ENCODE measurements at regions not wholly inside any gene's neighbourhood (a gene's known extent, or its start where the extent isn't known, plus 50 kb on each side); places are given as distances from the start of the nearest gene placed in this dataset.

DNA sequence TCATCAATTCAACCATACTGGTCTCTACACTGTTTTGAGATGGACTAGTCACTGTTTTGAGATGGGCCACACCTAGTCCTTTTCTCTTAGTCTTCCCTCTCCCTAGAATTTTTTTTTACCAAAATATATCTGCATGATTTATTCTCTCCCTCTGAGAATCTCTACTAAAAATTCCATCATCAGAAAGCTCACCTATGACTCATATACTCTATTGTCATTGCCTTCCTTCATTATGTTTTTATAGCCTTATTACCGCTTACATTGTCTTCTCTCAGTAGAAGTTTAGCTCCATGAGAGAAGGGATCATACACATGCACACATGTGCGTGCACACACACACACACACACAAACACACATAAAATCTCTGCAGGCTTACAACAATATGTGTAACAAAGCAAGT lies 303.6 kb downstream of the PCDH10 start:
- peaks cover 0 to 25% (median 7%) of the 10 kb centered on the region in 7 donors for H3K9me3 Mint-ChIP-seq
- Histone ChIP-seq H3K9me3 (ENCODE audit: control insufficient read depth in 2 of 2, low read length in 2 of 2) (peaks cover 0 to 4% of the 10 kb centered on the region in 2 experiments), H3K4me1 (ENCODE audit: control insufficient read depth, insufficient read depth, low read length, poor library complexity, severe bottlenecking) (no peaks in the 10 kb centered on the region), H3K4me3 (ENCODE audit: low read depth, low read length) (no peak overlapping the region), H3K27ac (ENCODE audit: insufficient read depth, low read length, poor library complexity, severe bottlenecking) (no peak overlapping the region), H3K36me3 (ENCODE audit: control insufficient read depth, insufficient read depth, low read length) (no peaks in the 10 kb centered on the region), H3K27me3 (ENCODE audit: control insufficient read depth, insufficient read depth, low read length) (no peaks in the 10 kb centered on the region)
- H3K27me3 Mint-ChIP-seq = no peaks in the 10 kb centered on the region
- DNase-seq (no peak), ATAC-seq (ENCODE audit: low read depth in 2 of 2) (no peak)
- H3K36me3 Mint-ChIP-seq = no peaks in the 10 kb centered on the region
- no peaks in the 10 kb centered on the region for H3K4me1 Mint-ChIP-seq
- H3K27ac Mint-ChIP-seq = no peak overlapping the region
- H3K4me3 Mint-ChIP-seq = no peak overlapping the region

DNA sequence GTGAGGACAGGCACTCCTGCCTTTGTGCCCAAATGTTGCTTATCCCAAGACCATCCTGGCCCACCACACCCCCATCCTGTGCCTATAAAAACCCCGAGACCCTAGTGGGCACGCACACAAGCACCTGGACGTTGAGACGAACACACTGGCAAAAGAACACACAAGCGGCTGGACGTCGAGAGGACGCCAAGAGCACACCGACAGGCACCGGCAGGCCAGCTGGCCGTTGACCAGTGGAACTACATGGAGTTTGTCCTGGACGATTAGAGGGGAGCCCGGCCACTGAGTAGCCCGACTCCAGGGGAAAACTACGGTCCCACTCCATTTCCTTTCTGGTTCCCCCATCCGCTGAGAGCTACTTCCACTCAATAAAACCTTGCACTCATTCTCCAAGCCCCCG lies 301.7 kb downstream of the PCDH10 start:
- Histone ChIP-seq H3K4me3 (ENCODE audit: low read depth, low read length) (no peak overlapping the region), H3K27me3 (ENCODE audit: control insufficient read depth, insufficient read depth, low read length) (no peaks in the 10 kb centered on the region), H3K27ac (ENCODE audit: insufficient read depth, low read length, poor library complexity, severe bottlenecking) (no peak overlapping the region), H3K9me3 (ENCODE audit: control insufficient read depth in 2 of 2, low read length in 2 of 2) (no peaks in the 10 kb centered on the region), H3K36me3 (ENCODE audit: control insufficient read depth, insufficient read depth, low read length) (no peaks in the 10 kb centered on the region), H3K4me1 (ENCODE audit: control insufficient read depth, insufficient read depth, low read length, poor library complexity, severe bottlenecking) (no peaks in the 10 kb centered on the region)
- ATAC-seq (ENCODE audit: low read depth in 2 of 2) = no peak
- DNase-seq = no peak
- Mint-ChIP-seq H3K4me1 (no peaks in the 10 kb centered on the region), H3K36me3 (no peaks in the 10 kb centered on the region), H3K4me3 (no peak overlapping the region), H3K27ac (no peak overlapping the region), H3K27me3 (no peaks in the 10 kb centered on the region), H3K9me3 (peaks cover 2 to 32% (median 5%) of the 10 kb centered on the region in 7 donors)

DNA sequence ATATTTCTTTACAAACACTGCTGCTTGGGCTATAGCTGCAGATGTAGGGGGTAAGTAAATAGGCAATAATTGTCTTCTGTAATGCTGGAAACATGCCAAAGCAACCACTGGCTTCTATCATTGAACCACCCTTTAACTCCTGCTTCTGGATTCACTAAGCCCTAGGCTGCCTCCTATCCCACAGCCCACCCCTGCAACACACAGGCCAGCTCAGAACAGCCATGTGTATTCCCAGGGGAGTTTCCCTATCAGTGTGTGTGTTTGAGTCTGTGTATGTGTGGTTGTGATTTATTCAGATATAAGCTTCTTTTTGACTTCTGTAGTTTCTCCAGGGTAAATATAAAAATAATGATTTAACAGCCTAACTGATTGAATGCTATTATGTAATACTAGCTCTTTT lies 291.3 kb downstream of the PCDH10 start:
- H3K4me3 Mint-ChIP-seq = no peak overlapping the region
- no peaks in the 10 kb centered on the region for H3K4me1 Mint-ChIP-seq
- DNase-seq (no peak), ATAC-seq (ENCODE audit: low read depth in 2 of 2) (no peak)
- H3K4me1 ChIP-seq (ENCODE audit: control insufficient read depth, insufficient read depth, low read length, poor library complexity, severe bottlenecking) = no peaks in the 10 kb centered on the region
- H3K27ac ChIP-seq (ENCODE audit: insufficient read depth, low read length, poor library complexity, severe bottlenecking) = no peak overlapping the region
- peaks cover 0 to 14% (median 8%) of the 10 kb centered on the region in 7 donors for H3K9me3 Mint-ChIP-seq
- no peak overlapping the region for H3K4me3 ChIP-seq (ENCODE audit: low read depth, low read length)
- H3K36me3 Mint-ChIP-seq = no peaks in the 10 kb centered on the region
- no peaks in the 10 kb centered on the region for H3K36me3 ChIP-seq (ENCODE audit: control insufficient read depth, insufficient read depth, low read length)
- H3K27me3 Mint-ChIP-seq = no peaks in the 10 kb centered on the region
- no peak overlapping the region for H3K27ac Mint-ChIP-seq
- no peaks in the 10 kb centered on the region for H3K9me3 ChIP-seq (ENCODE audit: control insufficient read depth in 2 of 2, low read length in 2 of 2)
- no peaks in the 10 kb centered on the region for H3K27me3 ChIP-seq (ENCODE audit: control insufficient read depth, insufficient read depth, low read length)

DNA sequence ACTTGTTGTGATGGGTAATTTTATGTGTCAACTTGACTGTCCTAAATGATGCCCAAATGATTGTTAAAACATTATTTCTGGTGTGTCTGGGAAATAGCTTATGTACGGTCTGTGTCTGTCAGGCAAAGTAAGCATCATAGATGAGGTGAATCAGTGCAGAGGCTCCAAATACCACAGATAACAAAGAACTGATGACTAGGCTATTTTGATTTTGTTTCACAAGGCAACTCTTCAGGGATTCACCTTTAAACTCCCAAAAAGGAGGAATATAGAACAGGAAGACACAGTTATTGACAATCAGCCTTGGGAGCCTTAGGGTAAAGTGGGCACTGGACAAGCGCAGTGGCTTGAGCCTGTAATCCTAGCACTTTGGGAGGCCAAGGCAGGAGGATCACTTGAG lies 290.7 kb downstream of the PCDH10 start:
- Mint-ChIP-seq H3K9me3 (peaks cover 0 to 14% (median 8%) of the 10 kb centered on the region in 7 donors), H3K27ac (no peak overlapping the region), H3K4me1 (no peaks in the 10 kb centered on the region), H3K27me3 (no peaks in the 10 kb centered on the region), H3K4me3 (no peak overlapping the region), H3K36me3 (no peaks in the 10 kb centered on the region)
- Histone ChIP-seq H3K27me3 (ENCODE audit: control insufficient read depth, insufficient read depth, low read length) (no peaks in the 10 kb centered on the region), H3K27ac (ENCODE audit: insufficient read depth, low read length, poor library complexity, severe bottlenecking) (no peak overlapping the region), H3K9me3 (ENCODE audit: control insufficient read depth in 2 of 2, low read length in 2 of 2) (no peaks in the 10 kb centered on the region), H3K36me3 (ENCODE audit: control insufficient read depth, insufficient read depth, low read length) (no peaks in the 10 kb centered on the region), H3K4me3 (ENCODE audit: low read depth, low read length) (no peak overlapping the region), H3K4me1 (ENCODE audit: control insufficient read depth, insufficient read depth, low read length, poor library complexity, severe bottlenecking) (no peaks in the 10 kb centered on the region)
- ATAC-seq (ENCODE audit: low read depth in 2 of 2) = no peak
- no peak for DNase-seq

DNA sequence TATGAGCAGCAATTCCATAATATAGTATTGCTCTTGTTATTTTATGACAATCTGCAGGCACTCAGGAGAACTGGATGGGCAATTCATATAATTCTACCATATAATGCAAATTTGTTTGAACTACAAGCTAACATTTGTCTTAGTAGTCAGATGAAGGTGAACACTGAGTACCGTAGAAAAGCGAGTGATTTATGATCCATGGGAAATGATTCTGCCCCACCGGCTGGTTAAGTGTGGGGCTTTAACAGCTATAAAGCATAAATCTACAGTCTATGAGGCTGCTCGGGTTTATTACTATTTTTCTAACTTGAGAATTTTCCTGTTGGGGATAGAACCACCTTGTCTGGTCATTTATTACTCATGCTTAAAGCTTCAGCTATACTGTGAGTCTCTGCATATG lies 275.5 kb downstream of the PCDH10 start:
- H3K36me3 Mint-ChIP-seq = no peaks in the 10 kb centered on the region
- H3K27ac Mint-ChIP-seq = no peak overlapping the region
- Histone ChIP-seq H3K4me1 (ENCODE audit: control insufficient read depth, insufficient read depth, low read length, poor library complexity, severe bottlenecking) (no peaks in the 10 kb centered on the region), H3K36me3 (ENCODE audit: control insufficient read depth, insufficient read depth, low read length) (no peaks in the 10 kb centered on the region), H3K27me3 (ENCODE audit: control insufficient read depth, insufficient read depth, low read length) (no peaks in the 10 kb centered on the region), H3K9me3 (ENCODE audit: control insufficient read depth in 2 of 2, low read length in 2 of 2) (peaks cover 0 to 4% of the 10 kb centered on the region in 2 experiments), H3K27ac (ENCODE audit: insufficient read depth, low read length, poor library complexity, severe bottlenecking) (no peak overlapping the region), H3K4me3 (ENCODE audit: low read depth, low read length) (no peak overlapping the region)
- DNase-seq (no peak), ATAC-seq (ENCODE audit: low read depth in 2 of 2) (no peak)
- H3K4me1 Mint-ChIP-seq = no peaks in the 10 kb centered on the region
- no peaks in the 10 kb centered on the region for H3K27me3 Mint-ChIP-seq
- H3K9me3 Mint-ChIP-seq = peaks cover 0 to 15% (median 3%) of the 10 kb centered on the region in 7 donors
- no peak overlapping the region for H3K4me3 Mint-ChIP-seq

DNA sequence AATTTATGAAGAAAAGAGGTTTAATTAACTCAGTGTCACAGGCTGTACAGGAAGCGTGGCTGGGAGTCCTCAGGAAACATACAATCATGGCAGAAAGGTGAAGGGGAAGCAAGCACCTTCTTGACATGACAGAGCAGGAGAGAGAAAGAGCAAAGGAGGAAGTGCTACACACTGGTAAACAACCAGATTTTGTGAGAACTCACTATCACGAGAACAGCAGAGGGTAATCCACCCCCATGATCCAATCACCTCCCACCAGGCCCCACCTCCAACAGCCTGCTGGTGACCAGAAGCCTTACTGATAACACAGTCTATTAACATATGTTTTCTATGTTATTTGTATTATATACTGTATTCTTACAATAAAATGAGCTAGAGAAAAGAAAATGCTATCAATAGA lies 254.8 kb downstream of the PCDH10 start:
- Histone ChIP-seq H3K9me3 (ENCODE audit: control insufficient read depth in 2 of 2, low read length in 2 of 2) (peaks cover 6 to 7% of the 10 kb centered on the region in 2 experiments), H3K4me1 (ENCODE audit: control insufficient read depth, insufficient read depth, low read length, poor library complexity, severe bottlenecking) (no peaks in the 10 kb centered on the region), H3K27me3 (ENCODE audit: control insufficient read depth, insufficient read depth, low read length) (no peaks in the 10 kb centered on the region), H3K27ac (ENCODE audit: insufficient read depth, low read length, poor library complexity, severe bottlenecking) (no peak overlapping the region), H3K4me3 (ENCODE audit: low read depth, low read length) (no peak overlapping the region), H3K36me3 (ENCODE audit: control insufficient read depth, insufficient read depth, low read length) (no peaks in the 10 kb centered on the region)
- no peaks in the 10 kb centered on the region for H3K4me1 Mint-ChIP-seq
- no peak overlapping the region for H3K27ac Mint-ChIP-seq
- H3K4me3 Mint-ChIP-seq = no peak overlapping the region
- H3K36me3 Mint-ChIP-seq = no peaks in the 10 kb centered on the region
- DNase-seq (no peak), ATAC-seq (ENCODE audit: low read depth in 2 of 2) (no peak)
- H3K9me3 Mint-ChIP-seq = peaks cover 1 to 29% (median 9%) of the 10 kb centered on the region in 7 donors
- no peaks in the 10 kb centered on the region for H3K27me3 Mint-ChIP-seq

DNA sequence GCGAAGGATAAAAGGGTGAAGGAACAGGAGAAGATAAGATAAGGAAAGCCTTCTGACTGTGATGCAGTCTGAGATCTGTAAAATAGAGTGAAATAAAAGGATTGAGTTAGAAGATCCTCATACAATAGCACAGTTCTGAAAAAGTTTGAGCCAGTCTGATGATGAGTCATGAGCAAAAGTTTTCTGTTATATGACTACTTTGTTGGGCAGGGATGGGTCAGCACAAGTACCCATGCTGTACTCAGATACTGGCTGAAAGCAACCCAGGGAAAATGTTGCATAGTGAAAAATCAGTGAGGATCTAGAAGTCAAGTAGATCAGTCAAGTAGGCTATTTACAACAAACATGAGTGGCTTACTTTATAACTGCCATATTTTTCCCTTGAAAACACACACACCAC lies 253.5 kb downstream of the PCDH10 start:
- no peak overlapping the region for H3K27ac ChIP-seq (ENCODE audit: insufficient read depth, low read length, poor library complexity, severe bottlenecking)
- H3K4me1 ChIP-seq (ENCODE audit: control insufficient read depth, insufficient read depth, low read length, poor library complexity, severe bottlenecking) = no peaks in the 10 kb centered on the region
- no peak overlapping the region for H3K4me3 Mint-ChIP-seq
- H3K27me3 ChIP-seq (ENCODE audit: control insufficient read depth, insufficient read depth, low read length) = no peaks in the 10 kb centered on the region
- no peaks in the 10 kb centered on the region for H3K36me3 ChIP-seq (ENCODE audit: control insufficient read depth, insufficient read depth, low read length)
- ATAC-seq (ENCODE audit: low read depth in 2 of 2) = no peak
- H3K4me1 Mint-ChIP-seq = no peaks in the 10 kb centered on the region
- peaks cover 1 to 33% (median 9%) of the 10 kb centered on the region in 7 donors for H3K9me3 Mint-ChIP-seq
- H3K9me3 ChIP-seq (ENCODE audit: control insufficient read depth in 2 of 2, low read length in 2 of 2) = peaks cover 6 to 7% of the 10 kb centered on the region in 2 experiments
- DNase-seq = no peak
- H3K36me3 Mint-ChIP-seq = no peaks in the 10 kb centered on the region
- no peak overlapping the region for H3K27ac Mint-ChIP-seq
- no peaks in the 10 kb centered on the region for H3K27me3 Mint-ChIP-seq
- H3K4me3 ChIP-seq (ENCODE audit: low read depth, low read length) = no peak overlapping the region

DNA sequence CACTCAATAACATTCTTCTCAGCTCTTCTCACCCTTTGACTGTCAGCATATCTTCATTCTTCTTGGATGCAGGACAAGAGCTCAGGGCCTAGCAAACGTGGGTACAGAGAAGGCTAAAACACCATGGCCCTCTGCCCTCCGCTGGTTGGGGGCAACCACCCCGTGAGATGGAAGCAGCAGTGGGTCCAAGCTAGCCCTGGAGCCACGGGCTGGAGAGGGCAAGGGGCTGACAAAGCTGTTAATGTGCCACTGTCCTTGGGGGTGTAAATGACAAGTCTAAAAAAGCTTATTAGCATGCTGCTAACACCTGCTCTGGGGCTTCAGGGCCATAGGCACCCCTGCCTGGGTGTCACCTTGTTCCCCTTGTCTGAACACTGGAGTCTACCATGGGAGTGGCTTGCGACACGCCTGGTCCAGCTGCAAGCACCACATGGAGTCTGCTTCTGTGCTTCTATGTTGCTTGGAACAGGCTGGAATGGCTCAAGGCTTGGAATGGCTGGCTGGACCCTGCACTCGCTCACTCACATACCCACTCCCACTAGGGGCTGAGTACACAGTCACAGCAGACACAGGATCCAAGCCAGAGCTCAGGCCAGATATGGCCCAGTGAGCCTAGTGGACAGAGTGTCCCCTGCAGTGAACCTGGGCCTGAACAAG lies 246.0 kb downstream of the PCDH10 start:
- Histone ChIP-seq H3K4me1 (ENCODE audit: control insufficient read depth, insufficient read depth, low read length, poor library complexity, severe bottlenecking) (no peaks in the 10 kb centered on the region), H3K4me3 (ENCODE audit: low read depth, low read length) (no peak overlapping the region), H3K9me3 (ENCODE audit: control insufficient read depth in 2 of 2, low read length in 2 of 2) (peaks cover 0 to 11% of the 10 kb centered on the region in 2 experiments), H3K27ac (ENCODE audit: insufficient read depth, low read length, poor library complexity, severe bottlenecking) (no peak overlapping the region), H3K27me3 (ENCODE audit: control insufficient read depth, insufficient read depth, low read length) (no peaks in the 10 kb centered on the region), H3K36me3 (ENCODE audit: control insufficient read depth, insufficient read depth, low read length) (no peaks in the 10 kb centered on the region)
- no peaks in the 10 kb centered on the region for H3K4me1 Mint-ChIP-seq
- no peaks in the 10 kb centered on the region for H3K36me3 Mint-ChIP-seq
- no peak overlapping the region for H3K4me3 Mint-ChIP-seq
- ATAC-seq (ENCODE audit: low read depth in 2 of 2) = no peak
- no peak for DNase-seq
- H3K27me3 Mint-ChIP-seq = no peaks in the 10 kb centered on the region
- no peak overlapping the region for H3K27ac Mint-ChIP-seq
- H3K9me3 Mint-ChIP-seq = peaks cover 0 to 22% (median 2%) of the 10 kb centered on the region in 7 donors

Data from CD4-positive, CD25-positive, alpha-beta regulatory T cell (primary cell).